T-helper 2 cell treated with Interferon-gamma antibody and Interleukin-4, amounts not matched to agents 5 μg/mL and 100 μg/mL, for 36 hours (primary cell): ENCODE measurements at regions not wholly inside any gene's neighbourhood (a gene's known extent, or its start where the extent isn't known, plus 50 kb on each side); places are given as distances from the start of the nearest gene placed in this dataset.
"Not testable (repeated sequence)": the region's sequence is repeated elsewhere in the genome, so short reads cannot be mapped to it uniquely, and the experiment has no call there.

Experiments used
- DNase-seq: peaks from one replicate; pipeline ENCODE4 v3.0.0; 2021; ENCODE audit warnings: low spot score
- H3K27ac Mint-ChIP-seq: one replicate; pipeline ENCODE4 v1.8.0; 2021; ENCODE audit warnings: mild to moderate bottlenecking, mixed read lengths
- H3K27me3 Mint-ChIP-seq: one replicate; pipeline ENCODE4 v1.8.0; 2021; ENCODE audit warnings: low read depth, mixed read lengths
- H3K36me3 Mint-ChIP-seq: one replicate; pipeline ENCODE4 v1.8.0; 2021; ENCODE audit warnings: low read depth, mixed read lengths
- H3K4me1 Mint-ChIP-seq: one replicate; pipeline ENCODE4 v1.8.0; 2021; ENCODE audit warnings: low read depth, mixed read lengths
- H3K4me3 Mint-ChIP-seq: one replicate; pipeline ENCODE4 v1.8.0; 2022; ENCODE audit warnings: mild to moderate bottlenecking, moderate library complexity, mixed read lengths
- H3K9me3 Mint-ChIP-seq: one replicate; pipeline ENCODE4 v1.8.0; 2021; ENCODE audit warnings: mixed read lengths

- Mint-ChIP-seq H3K27ac (no peak overlapping the region), H3K27me3 (no peaks in the 10 kb centered on the region), H3K36me3 (no peaks in the 10 kb centered on the region), H3K4me3 (no peak overlapping the region), H3K4me1 (no peaks in the 10 kb centered on the region), H3K9me3 (peaks cover 9% of the 10 kb centered on the region)
- no peak for DNase-seq
These were observed 581.0 kb upstream of the CDH11 start for GRCh38 chr16:65702707-65703402.

- no peak for DNase-seq
- no peaks in the 10 kb centered on the region for H3K27me3 Mint-ChIP-seq
- H3K4me1 Mint-ChIP-seq = no peaks in the 10 kb centered on the region
- no peak overlapping the region for H3K4me3 Mint-ChIP-seq
- H3K36me3 Mint-ChIP-seq = no peaks in the 10 kb centered on the region
- H3K27ac Mint-ChIP-seq = no peak overlapping the region
- H3K9me3 Mint-ChIP-seq = peaks cover 9% of the 10 kb centered on the region
These were observed 578.7 kb upstream of the CDH11 start for GRCh38 chr16:65700596-65700995.

- H3K36me3 Mint-ChIP-seq = no peaks in the 10 kb centered on the region
- no peaks in the 10 kb centered on the region for H3K27me3 Mint-ChIP-seq
These were observed 577.0 kb upstream of the CDH11 start for GRCh38 chr16:65698791-65699321.

GRCh38 chr16:65697521-65697920, 575.7 kb upstream of the CDH11 start:
- H3K4me1 Mint-ChIP-seq = no peaks in the 10 kb centered on the region
- H3K9me3 Mint-ChIP-seq = peaks cover 9% of the 10 kb centered on the region
- DNase-seq = no peak
- no peak overlapping the region for H3K4me3 Mint-ChIP-seq
- H3K27ac Mint-ChIP-seq = no peak overlapping the region
- no peaks in the 10 kb centered on the region for H3K36me3 Mint-ChIP-seq
- no peaks in the 10 kb centered on the region for H3K27me3 Mint-ChIP-seq

More at GRCh38 chr16:65698791-65699321, 577.0 kb upstream of the CDH11 start:
- DNase-seq = no peak
- Mint-ChIP-seq H3K27ac (no peak overlapping the region), H3K4me3 (no peak overlapping the region), H3K4me1 (no peaks in the 10 kb centered on the region), H3K9me3 (peaks cover 9% of the 10 kb centered on the region)

GRCh38 chr16:65697065-65697464, 575.2 kb upstream of the CDH11 start:
- no peak for DNase-seq
- Mint-ChIP-seq H3K9me3 (peaks cover 9% of the 10 kb centered on the region), H3K4me1 (no peaks in the 10 kb centered on the region), H3K4me3 (no peak overlapping the region), H3K27me3 (no peaks in the 10 kb centered on the region), H3K36me3 (no peaks in the 10 kb centered on the region), H3K27ac (no peak overlapping the region)

GRCh38 chr16:65691846-65692245, 570.0 kb upstream of the CDH11 start:
- peaks cover 15% of the 10 kb centered on the region for H3K9me3 Mint-ChIP-seq
- H3K4me1 Mint-ChIP-seq, H3K4me3 Mint-ChIP-seq, DNase-seq, H3K27ac Mint-ChIP-seq, H3K27me3 Mint-ChIP-seq, H3K36me3 Mint-ChIP-seq: not testable (repeated sequence)

- no peaks in the 10 kb centered on the region for H3K27me3 Mint-ChIP-seq
- no peak for DNase-seq
- no peak overlapping the region for H3K27ac Mint-ChIP-seq
- H3K36me3 Mint-ChIP-seq = no peaks in the 10 kb centered on the region
- H3K4me3 Mint-ChIP-seq = no peak overlapping the region
- no peaks in the 10 kb centered on the region for H3K4me1 Mint-ChIP-seq
- peaks cover 29% of the 10 kb centered on the region for H3K9me3 Mint-ChIP-seq
These were observed 567.9 kb upstream of the CDH11 start for GRCh38 chr16:65689726-65690125.

- Mint-ChIP-seq H3K27ac (no peak overlapping the region), H3K4me1 (no peaks in the 10 kb centered on the region), H3K9me3 (peaks cover 35% of the 10 kb centered on the region), H3K27me3 (no peaks in the 10 kb centered on the region), H3K4me3 (no peak overlapping the region), H3K36me3 (no peaks in the 10 kb centered on the region)
- DNase-seq = no peak
These were observed 566.4 kb upstream of the CDH11 start for GRCh38 chr16:65688301-65688700.

- H3K9me3 Mint-ChIP-seq = peaks cover 53% of the 10 kb centered on the region
- H3K27ac Mint-ChIP-seq = no peak overlapping the region
- no peaks in the 10 kb centered on the region for H3K4me1 Mint-ChIP-seq
- no peak for DNase-seq
- H3K36me3 Mint-ChIP-seq = no peaks in the 10 kb centered on the region
- no peak overlapping the region for H3K4me3 Mint-ChIP-seq
- H3K27me3 Mint-ChIP-seq = no peaks in the 10 kb centered on the region
These were observed 562.4 kb upstream of the CDH11 start for GRCh38 chr16:65684230-65684629.

GRCh38 chr16:65681406-65681805, 559.5 kb upstream of the CDH11 start:
- Mint-ChIP-seq H3K9me3 (peaks cover 48% of the 10 kb centered on the region), H3K36me3 (no peaks in the 10 kb centered on the region), H3K4me1 (no peaks in the 10 kb centered on the region), H3K4me3 (no peak overlapping the region), H3K27me3 (no peaks in the 10 kb centered on the region), H3K27ac (no peak overlapping the region)
- no peak for DNase-seq

- Mint-ChIP-seq H3K27me3 (no peaks in the 10 kb centered on the region), H3K4me3 (no peak overlapping the region), H3K36me3 (no peaks in the 10 kb centered on the region), H3K9me3 (peaks cover 36% of the 10 kb centered on the region), H3K4me1 (no peaks in the 10 kb centered on the region), H3K27ac (no peak overlapping the region)
- no peak for DNase-seq
These were observed 557.9 kb upstream of the CDH11 start for GRCh38 chr16:65679785-65680184.

- no peaks in the 10 kb centered on the region for H3K4me1 Mint-ChIP-seq
- H3K27me3 Mint-ChIP-seq = no peaks in the 10 kb centered on the region
- peaks cover 26% of the 10 kb centered on the region for H3K9me3 Mint-ChIP-seq
- no peak overlapping the region for H3K27ac Mint-ChIP-seq
- H3K4me3 Mint-ChIP-seq = no peak overlapping the region
- no peaks in the 10 kb centered on the region for H3K36me3 Mint-ChIP-seq
- DNase-seq = no peak
These were observed 553.3 kb upstream of the CDH11 start for GRCh38 chr16:65675161-65675560.

- H3K4me1 Mint-ChIP-seq = no peaks in the 10 kb centered on the region
- H3K9me3 Mint-ChIP-seq = peaks cover 17% of the 10 kb centered on the region
- no peak for DNase-seq
- H3K27ac Mint-ChIP-seq = no peak overlapping the region
- H3K4me3 Mint-ChIP-seq = no peak overlapping the region
- H3K27me3 Mint-ChIP-seq = no peaks in the 10 kb centered on the region
- H3K36me3 Mint-ChIP-seq = no peaks in the 10 kb centered on the region
These were observed 551.1 kb upstream of the CDH11 start for GRCh38 chr16:65672960-65673359.

- Mint-ChIP-seq H3K9me3 (peaks cover 14% of the 10 kb centered on the region), H3K4me3 (no peak overlapping the region), H3K36me3 (no peaks in the 10 kb centered on the region), H3K27ac (no peak overlapping the region), H3K27me3 (no peaks in the 10 kb centered on the region), H3K4me1 (no peaks in the 10 kb centered on the region)
- no peak for DNase-seq
These were observed 549.2 kb upstream of the CDH11 start for GRCh38 chr16:65671071-65671470.

- Mint-ChIP-seq H3K4me3 (no peak overlapping the region), H3K9me3 (peaks cover 25% of the 10 kb centered on the region), H3K27me3 (no peaks in the 10 kb centered on the region), H3K36me3 (no peaks in the 10 kb centered on the region), H3K4me1 (no peaks in the 10 kb centered on the region), H3K27ac (no peak overlapping the region)
- no peak for DNase-seq
These were observed 546.3 kb upstream of the CDH11 start for GRCh38 chr16:65668064-65668595.
